GM19238 (cell line): ENCODE measurements at regions not wholly inside any gene's neighbourhood (a gene's known extent, or its start where the extent isn't known, plus 50 kb on each side); places are given as distances from the start of the nearest gene placed in this dataset.
"Not testable (repeated sequence)": the region's sequence is repeated elsewhere in the genome, so short reads cannot be mapped to it uniquely, and the experiment has no call there.

ENCODE experiments used
- DNase-seq: peaks from one replicate; pipeline ENCODE4 v3.0.0; 2011; ENCODE audit warnings: low spot score; ENCODE audit not compliant: insufficient read length

- DNase-seq: no peak
Observed at GRCh38 chr18:34280000-34280399, 55.3 kb upstream of the NOL4 start.

GRCh38 chr18:34280653-34281052 lies 55.9 kb upstream of the NOL4 start:
- no peak for DNase-seq

- no peak for DNase-seq
Observed at GRCh38 chr18:34281290-34281689, 56.6 kb upstream of the NOL4 start.

GRCh38 chr18:34281722-34282121 lies 57.0 kb upstream of the NOL4 start:
- no peak for DNase-seq

GRCh38 chr18:34283506-34283905 lies 58.8 kb upstream of the NOL4 start:
- DNase-seq: no peak

- DNase-seq: no peak
Observed at GRCh38 chr18:34287825-34288224, 63.1 kb upstream of the NOL4 start.

GRCh38 chr18:34292594-34292993 lies 67.9 kb upstream of the NOL4 start:
- no peak for DNase-seq

GRCh38 chr18:34297287-34297686 lies 72.6 kb upstream of the NOL4 start:
- DNase-seq: no peak

GRCh38 chr18:34299828-34300227 lies 75.1 kb upstream of the NOL4 start:
- no peak for DNase-seq

GRCh38 chr18:34311468-34311867 lies 86.8 kb upstream of the NOL4 start:
- DNase-seq: no peak

- DNase-seq: no peak
Observed at GRCh38 chr18:34314847-34315246, 90.1 kb upstream of the NOL4 start.

- DNase-seq: no peak
Observed at GRCh38 chr18:34315591-34316352, 91.1 kb upstream of the NOL4 start.

GRCh38 chr18:34320267-34320666 lies 95.6 kb upstream of the NOL4 start:
- DNase-seq: no peak

- no peak for DNase-seq
Observed at GRCh38 chr18:34321066-34321465, 96.4 kb upstream of the NOL4 start.

GRCh38 chr18:34322365-34323289 lies 97.9 kb upstream of the NOL4 start:
- DNase-seq: no peak

GRCh38 chr18:34329840-34330239 lies 105.1 kb upstream of the NOL4 start:
- no peak for DNase-seq

- DNase-seq: no peak
Observed at GRCh38 chr18:34330308-34330707, 105.6 kb upstream of the NOL4 start.

- not testable (repeated sequence) for DNase-seq
Observed at GRCh38 chr18:34330907-34331306, 106.2 kb upstream of the NOL4 start.

GRCh38 chr18:34331343-34331742 lies 106.6 kb upstream of the NOL4 start:
- not testable (repeated sequence) for DNase-seq

GRCh38 chr18:34339155-34339554 lies 114.4 kb upstream of the NOL4 start:
- DNase-seq: no peak

GRCh38 chr18:34342960-34343359 lies 118.2 kb upstream of the NOL4 start:
- DNase-seq: no peak

- DNase-seq: no peak
Observed at GRCh38 chr18:34345738-34346137, 121.0 kb upstream of the NOL4 start.

- no peak for DNase-seq
Observed at GRCh38 chr18:34350778-34351177, 126.1 kb upstream of the NOL4 start.
